ENCODE measurements at regions not wholly inside any gene's neighbourhood (a gene's known extent, or its start where the extent isn't known, plus 50 kb on each side); places are given as distances from the start of the nearest gene placed in this dataset.

DNA sequence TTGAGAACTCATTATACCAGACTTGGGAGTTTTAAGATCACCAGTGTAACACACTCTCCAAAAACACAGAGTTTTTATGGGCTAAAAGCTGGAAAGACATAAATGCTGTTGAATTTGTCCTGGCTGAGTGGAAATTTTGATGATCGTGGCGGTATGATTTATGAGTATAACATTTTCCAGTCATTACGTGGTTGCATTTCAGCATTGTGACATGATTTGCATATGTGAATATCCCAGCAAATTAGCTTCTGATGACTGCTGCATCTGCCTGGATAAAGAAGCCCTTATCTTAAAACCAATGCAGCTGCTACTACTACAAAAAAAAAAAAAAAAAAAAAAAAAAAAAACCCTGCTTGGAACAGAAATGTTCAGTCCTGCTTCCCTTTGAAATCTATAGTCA lies 850.9 kb downstream of the TFAP2A start:
- no peak for DNase-seq

DNA sequence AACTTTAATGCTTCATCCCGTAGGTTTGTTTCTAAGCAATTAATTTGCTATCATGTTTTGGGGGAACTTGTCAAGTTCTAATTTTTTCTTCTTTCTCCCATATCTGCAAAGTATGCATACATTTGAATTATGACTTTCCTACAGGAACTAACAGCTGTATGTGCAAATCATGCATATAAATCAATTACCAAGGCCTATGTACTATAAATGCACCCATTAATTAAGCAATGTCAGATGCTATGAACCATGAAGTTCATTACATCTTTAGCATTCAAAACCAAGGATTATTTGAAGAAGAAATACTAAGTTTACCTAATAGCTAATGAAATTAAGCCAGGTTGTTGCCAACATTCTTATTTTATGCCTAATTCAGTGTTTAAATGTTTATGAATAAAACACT lies 851.3 kb downstream of the TFAP2A start:
- no peak for DNase-seq

DNA sequence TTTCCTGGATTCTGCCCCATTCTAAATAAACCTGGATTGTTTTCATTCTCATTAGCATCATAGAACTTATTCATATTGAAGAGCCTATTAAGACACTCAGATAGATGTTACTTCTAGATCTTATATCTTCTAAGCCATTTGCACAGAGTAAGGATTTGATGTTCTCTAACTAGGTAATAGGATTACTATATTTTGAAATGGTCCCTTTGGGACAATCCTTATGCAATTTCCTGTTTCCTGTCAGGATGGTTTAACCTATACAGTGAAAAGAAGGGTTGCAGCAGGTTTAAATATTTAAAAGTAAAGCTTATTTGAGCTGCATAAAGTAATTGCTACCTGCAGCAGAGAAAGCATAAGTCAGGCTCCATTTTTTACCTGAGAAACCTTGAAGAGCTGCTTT lies 860.1 kb downstream of the TFAP2A start:
- no peak for DNase-seq

- DNase-seq = no peak
These were observed 860.6 kb downstream of the TFAP2A start for GRCh38 chr6:9554323-9554722.

DNA sequence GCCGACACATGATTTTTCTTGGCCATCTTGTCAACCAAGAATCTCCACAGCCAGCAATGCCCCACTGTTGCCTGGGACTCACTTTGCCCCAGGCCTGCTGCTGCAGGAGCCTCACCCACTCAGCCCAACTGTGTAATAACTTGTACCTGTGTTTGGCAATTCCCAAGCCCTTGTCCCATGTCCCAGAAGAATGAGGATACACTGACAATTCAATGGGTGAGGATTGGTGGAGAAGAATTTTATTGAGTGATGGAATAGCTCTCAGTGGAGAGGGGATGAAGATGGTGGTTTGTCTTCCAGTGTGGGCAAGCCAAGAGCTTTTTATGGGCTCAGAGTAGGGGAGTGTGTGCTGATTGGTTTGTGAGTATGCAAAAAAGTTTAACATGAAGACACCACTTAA lies 861.9 kb downstream of the TFAP2A start:
- no peak for DNase-seq

DNA sequence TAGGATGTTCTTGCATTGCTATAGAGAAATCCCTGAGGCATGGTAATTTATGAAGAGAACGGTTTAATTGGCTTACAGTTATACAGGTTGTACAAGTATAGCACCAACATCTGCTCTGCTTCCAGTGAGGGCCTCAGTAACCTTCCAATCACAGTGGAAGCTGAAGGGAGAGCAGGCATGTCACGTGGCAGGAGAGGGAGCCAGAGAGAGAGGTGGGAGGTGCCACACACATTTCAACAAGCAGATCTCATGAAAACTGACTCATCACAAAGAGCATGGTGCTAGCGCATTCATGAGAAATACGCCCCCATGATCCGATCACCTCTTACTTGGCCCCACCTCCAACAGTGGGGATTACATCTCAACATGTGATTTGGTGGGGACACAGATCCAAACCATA lies 871.2 kb downstream of the TFAP2A start:
- DNase-seq = no peak

GRCh38 chr6:9540534-9541126 lies 874.2 kb downstream of the TFAP2A start:
- no peak for DNase-seq

DNA sequence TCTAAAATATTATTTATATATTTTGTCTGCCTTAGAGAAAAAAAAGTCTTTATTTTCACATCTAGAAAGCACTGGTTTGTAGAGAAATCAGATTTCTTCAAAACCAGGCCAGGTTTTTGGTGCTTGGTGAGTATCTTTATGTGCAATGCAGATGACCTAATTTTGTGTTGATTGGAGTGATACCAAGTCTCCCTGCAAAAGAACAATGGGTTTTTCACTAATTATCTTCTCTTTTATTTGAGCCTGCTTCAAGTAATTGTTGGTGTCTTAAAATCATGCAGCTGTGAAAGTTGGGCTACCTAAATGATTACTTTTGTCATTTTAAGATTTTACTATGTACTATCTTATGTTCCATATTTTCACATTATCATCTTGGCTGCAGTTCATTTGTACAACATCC lies 874.7 kb downstream of the TFAP2A start:
- no peak for DNase-seq

DNA sequence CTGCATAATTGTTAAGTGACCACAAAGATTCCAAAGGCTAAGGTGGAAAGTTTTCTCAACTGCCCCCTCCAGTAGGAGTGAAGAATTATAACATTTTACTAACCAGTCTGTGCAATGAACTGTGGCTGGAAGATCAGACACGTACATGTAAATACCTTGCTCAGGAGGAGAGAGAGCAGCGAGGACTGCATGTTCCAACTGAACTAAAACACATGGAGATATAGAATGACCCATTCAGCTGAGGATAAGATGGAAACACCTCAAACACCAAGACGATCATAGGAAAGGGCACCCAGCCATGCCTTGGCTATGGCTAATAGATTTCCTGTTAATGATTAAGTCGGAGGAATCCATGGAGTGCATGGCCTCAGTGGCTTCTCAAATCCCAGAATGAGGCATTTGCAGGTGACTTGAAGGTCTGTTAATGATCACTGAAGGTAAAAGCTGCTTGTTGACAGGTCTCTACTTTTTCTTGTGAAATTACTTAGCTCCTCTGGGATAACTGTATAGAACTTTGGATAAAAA lies 875.6 kb downstream of the TFAP2A start:
- DNase-seq = no peak

- DNase-seq = no peak
These were observed 877.5 kb downstream of the TFAP2A start for GRCh38 chr6:9537381-9537780.

DNA sequence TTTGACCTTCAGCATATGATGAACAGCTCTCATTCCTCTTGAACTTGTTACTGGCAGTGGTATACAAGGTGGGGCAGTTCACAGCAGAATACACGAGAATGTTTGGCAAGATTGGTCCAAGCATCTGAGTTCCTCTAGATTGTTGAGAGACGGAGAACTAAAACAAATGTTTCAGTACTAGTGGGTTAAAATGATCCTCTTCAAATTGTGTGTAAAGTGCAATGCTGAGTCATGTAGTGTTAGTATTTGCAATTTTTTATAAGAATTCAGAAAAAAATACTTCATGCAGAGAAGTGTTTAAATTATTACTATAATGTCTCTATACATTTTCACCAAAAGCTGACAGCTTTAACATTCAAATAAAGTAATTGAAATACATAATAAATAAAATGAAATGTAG lies 879.8 kb downstream of the TFAP2A start:
- no peak for DNase-seq

GRCh38 chr6:9532621-9533557 lies 882.0 kb downstream of the TFAP2A start:
- no peak for DNase-seq

- no peak for DNase-seq
These were observed 887.1 kb downstream of the TFAP2A start for GRCh38 chr6:9527679-9528286.

DNA sequence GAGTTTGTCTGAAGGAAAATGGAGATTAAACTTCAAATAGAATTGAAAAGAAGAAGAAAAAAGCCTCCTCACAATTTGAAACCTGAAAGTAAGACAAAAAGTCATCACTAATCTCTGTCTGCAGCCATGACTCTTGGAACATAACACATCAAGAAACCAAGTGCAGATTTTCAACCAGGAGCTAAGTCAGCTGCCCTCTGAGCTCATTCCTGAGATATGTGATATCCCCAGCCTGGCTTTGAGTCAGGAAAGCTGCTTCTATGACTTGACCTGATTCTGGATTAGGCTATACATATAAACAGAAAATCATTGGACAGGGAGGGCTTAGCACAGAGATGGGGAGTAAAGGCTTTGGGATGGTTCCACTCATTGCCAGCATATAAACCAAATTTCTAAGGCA lies 891.4 kb downstream of the TFAP2A start:
- no peak for DNase-seq

DNA sequence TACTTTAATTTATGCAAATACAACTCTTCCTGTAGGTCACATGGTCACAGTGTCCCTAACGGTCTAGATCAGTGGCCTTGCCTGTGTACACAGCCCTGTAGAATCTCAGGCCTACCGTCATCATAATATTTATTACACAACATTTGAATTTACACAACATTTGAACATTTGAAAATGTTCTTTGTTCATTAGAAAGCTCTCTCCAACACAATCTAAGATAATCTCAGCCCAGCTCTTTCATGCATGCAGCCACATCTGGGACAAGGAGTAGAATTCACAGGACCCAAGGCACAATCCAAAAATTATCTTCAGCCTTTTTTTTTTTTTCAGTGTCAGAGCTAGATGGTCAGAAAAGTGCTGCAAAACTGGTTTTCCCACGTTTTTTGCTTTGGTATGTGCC lies 892.8 kb downstream of the TFAP2A start:
- DNase-seq = no peak

- DNase-seq = no peak
These were observed 893.7 kb downstream of the TFAP2A start for GRCh38 chr6:9521152-9521530.

- DNase-seq = no peak
These were observed 894.3 kb downstream of the TFAP2A start for GRCh38 chr6:9520417-9521151.

DNA sequence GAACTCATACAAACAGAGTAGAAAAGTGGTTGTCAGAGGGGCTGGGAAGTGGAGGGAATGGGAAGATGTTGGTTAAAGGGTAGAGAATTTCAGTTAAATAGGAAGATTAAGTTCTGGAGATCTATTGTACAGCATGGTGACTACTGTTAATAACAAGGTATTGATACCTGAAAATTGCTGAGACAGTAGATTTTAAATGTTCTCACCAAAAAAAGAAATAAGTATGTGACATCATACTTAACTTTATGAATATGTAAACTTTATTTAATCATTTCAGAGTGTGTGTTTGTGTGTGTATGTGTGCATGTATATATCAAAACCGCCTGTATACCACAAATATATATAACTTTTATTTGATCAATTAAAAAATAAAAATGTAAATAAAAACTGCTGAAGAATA lies 896.4 kb downstream of the TFAP2A start:
- DNase-seq = no peak

DNA sequence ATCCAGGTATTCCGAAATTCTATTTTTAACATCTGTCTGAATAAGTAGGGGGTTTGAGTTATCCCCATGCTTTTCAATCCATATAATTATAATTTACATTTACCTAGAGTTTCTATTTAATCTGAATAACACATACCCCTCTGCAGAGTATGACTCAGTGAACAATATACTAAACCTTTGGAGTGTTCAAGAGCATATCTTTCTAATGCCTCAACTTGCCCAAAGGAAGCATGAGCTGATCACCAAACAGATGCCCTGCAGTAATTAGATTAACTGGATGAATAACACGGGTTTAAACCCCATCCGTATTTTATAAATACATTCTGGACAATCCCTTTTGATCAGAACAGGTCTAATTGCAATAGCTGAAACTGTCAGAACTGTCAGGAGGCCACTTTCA lies 897.1 kb downstream of the TFAP2A start:
- DNase-seq = no peak

DNA sequence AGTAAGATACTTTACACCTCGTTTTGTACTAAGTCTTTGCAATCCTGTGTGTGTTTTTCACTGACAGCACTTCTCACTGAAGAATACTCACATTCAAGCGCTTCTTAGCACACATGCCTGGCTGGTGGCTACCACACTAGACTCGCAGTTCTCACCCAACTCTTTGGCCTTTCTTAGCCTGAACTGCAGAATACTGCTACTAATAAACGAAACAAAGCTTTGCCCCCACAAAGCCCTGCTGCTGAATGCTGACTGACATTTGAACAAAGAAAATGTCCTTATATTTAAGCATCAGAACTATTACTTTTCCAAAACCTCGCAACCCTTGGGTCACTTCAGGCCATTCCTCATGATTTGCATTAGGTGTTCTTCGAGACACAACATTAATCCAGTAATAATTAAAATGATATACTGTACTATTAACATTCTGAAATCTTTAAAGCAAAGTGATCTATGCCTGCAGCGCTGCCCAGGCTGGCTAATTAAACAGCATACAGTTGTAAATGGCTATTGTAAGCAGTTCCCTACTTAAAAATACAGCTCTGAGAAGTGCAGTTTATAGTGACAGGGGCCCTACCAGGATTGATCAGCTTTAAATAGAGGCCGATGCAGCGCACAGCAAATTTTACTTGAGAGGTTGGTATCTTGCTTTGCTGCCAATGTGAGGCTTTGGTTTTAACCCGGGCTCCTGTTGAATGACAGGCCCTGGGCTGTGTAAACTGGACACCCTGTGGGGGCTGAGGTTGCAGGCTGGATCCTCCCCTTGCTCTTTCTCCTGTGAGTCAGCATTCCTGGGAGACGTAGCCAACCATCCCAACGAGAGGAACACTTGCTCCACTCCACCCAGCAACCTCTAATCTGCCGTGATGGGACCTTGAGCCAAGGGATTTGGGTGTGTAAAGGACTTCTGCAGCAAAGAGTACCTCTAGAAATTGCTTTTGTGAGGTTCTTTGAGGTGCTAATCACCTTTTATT lies 899.0 kb downstream of the TFAP2A start:
- DNase-seq = no peak

DNA sequence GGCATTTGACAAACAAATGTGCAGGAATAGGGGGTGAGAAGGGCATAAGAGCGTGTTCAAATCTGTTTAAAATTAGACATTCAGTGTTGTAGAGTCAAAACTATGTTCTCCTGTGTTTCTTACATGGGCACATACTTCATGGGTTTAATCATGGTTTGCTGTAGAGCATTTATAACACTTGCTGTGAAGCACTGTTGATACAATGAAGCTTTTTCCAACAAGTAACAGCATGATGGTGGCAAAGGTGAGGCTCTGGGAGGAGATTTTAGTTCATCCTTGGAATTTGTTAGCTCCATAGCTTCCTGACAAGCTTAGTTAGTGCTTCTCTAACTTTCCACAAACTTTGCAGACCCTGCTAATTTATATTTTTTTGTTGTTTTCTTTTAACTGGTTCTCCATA lies 900.7 kb downstream of the TFAP2A start:
- DNase-seq = no peak

GRCh38 chr6:9511157-9511556 lies 903.7 kb downstream of the TFAP2A start:
- DNase-seq = no peak

All from NK-92 treated with Interleukin-12 subunit alpha and Interleukin-12 subunit beta, amount 100 ng/mL, for 24 hours (cell line).